Heart left ventricle (tissue), 13 donors: ENCODE measurements at regions not wholly inside any gene's neighbourhood (a gene's known extent, or its start where the extent isn't known, plus 50 kb on each side); places are given as distances from the start of the nearest gene placed in this dataset.

Experiments used
- CTCF ChIP-seq, 12 donors: fragments of 200-600 bp; sonication (generic) in 4 of 12; IDR thresholded peaks; one replicate each; pipeline versions ENCODE4 v1.5.0 to v1.8.0; 2018 to 2022; ENCODE audit warnings: antibody characterized with exemption in 12 of 12, mild to moderate bottlenecking in 5 of 12
- POLR2A ChIP-seq, 2 donors: fragments of 450-650 bp; IDR thresholded peaks; one replicate each; pipeline ENCODE4 v1.6.1; 2017; ENCODE audit warnings: antibody characterized with exemption in 2 of 2, mild to moderate bottlenecking in 2 of 2, moderate library complexity in 2 of 2
- donor health status: ischemic (EF 13 %, LVEDD 7.1; RV severe dilation, severe dysfunction).
- donor health status: DM: no; HTN: yes; CAD: no.
- donor health status: DM: no; HTN: no; CAD: no.
- donor health status: ischemic (EF 25% LVEDD 6.9; RV normal size, moderate dysfunction).
- donor health status: ischemic (EF 25% LVEDD 5.7; RV mildly dilated, moderate dysfunction).
- donor health status: ischemic (EF 35%, LVEDD 5.7; RV mildly dilated, moderate dysfunction).
- donor health status: nonischemic (EF 11% LVEDD 7.7; RV severe dilation, severe dysfunction).
- donor health status: DM: yes; HTN: yes; CAD: no.
- donor health status: PGD.
- donor health status: ischemic (EF 29% LVEDD 5.4; RV normal size, mild dysfunction).
- donor health status: nonischemic (EF 23%, LVEDD 6.1; RV moderate dilation, normal function).

- TF ChIP-seq CTCF (IDR thresholded peaks at IDR 0.05) (no peak), POLR2A (IDR thresholded peaks at IDR 0.05) (no peak)
Observed at GRCh38 chr3:56971816-56972215, 88.6 kb upstream of the SPATA12 start.
